Gastroesophageal sphincter (tissue), 4 donors: ENCODE measurements at regions not wholly inside any gene's neighbourhood (a gene's known extent, or its start where the extent isn't known, plus 50 kb on each side); places are given as distances from the start of the nearest gene placed in this dataset.
"Not testable (repeated sequence)": the region's sequence is repeated elsewhere in the genome, so short reads cannot be mapped to it uniquely, and the experiment has no call there.

Experiments used
- ATAC-seq: fragments of 150-250 bp; one replicate; pipeline ENCODE4 v1.9.1; 2016; ENCODE audit warnings: mild to moderate bottlenecking, moderate library complexity
- H3K27ac ChIP-seq, 4 donors: fragments of 200-600 bp; sonication (generic) in 3 of 4; 1 replicate in 3 of 4; 2 replicates in 1 of 4; pipeline ENCODE4 v1.5.1; 2016 to 2019
- H3K27me3 ChIP-seq: fragments of 200-600 bp; sonication (generic); one replicate; pipeline ENCODE4 v1.5.1; 2019
- H3K36me3 ChIP-seq, 2 donors: fragments of 200-600 bp; sonication (generic); one replicate each; pipeline ENCODE4 v1.5.1; 2019; ENCODE audit warnings: control low read depth in 1 of 2
- H3K4me1 ChIP-seq, 3 donors: fragments of 200-600 bp; sonication (generic); 1 replicate in 2 of 3; 2 replicates in 1 of 3; pipeline ENCODE4 v1.5.1; 2016 to 2019; ENCODE audit warnings: control low read depth in 2 of 3
- H3K4me3 ChIP-seq, 2 donors: fragments of 200-600 bp; sonication (generic); one replicate each; pipeline ENCODE4 v1.5.1; 2019; ENCODE audit warnings: mild to moderate bottlenecking in 1 of 2, moderate library complexity in 1 of 2
- H3K9me3 ChIP-seq, 3 donors: fragments of 200-600 bp; sonication (generic); one replicate each; pipeline ENCODE4 v1.5.1; 2017 to 2019; ENCODE audit warnings: control low read depth in 2 of 3
- WGBS, 2 donors: methylation state at CpG; one replicate each; pipeline ENCODE4 v1.1.5; 2018; ENCODE audit warnings: low coverage in 1 of 2; 5-methylcytosine and 5-hydroxymethylcytosine counted together

GRCh38 chr1:146774271-146774670 lies 163.9 kb upstream of the NBPF12 start:
- not testable (repeated sequence) for H3K27me3 ChIP-seq
- WGBS, 2 donors: 57% methylated on average over 6 of the region's 7 CpGs; no CpG with 5 or more reads in 1 of the 2 donors

GRCh38 chr1:146771409-146771808 lies 166.7 kb upstream of the NBPF12 start:
- WGBS, 2 donors: 73 to 100% methylated on average over 2 to 6 of the region's 16 CpGs

More at GRCh38 chr1:146774271-146774670, 163.9 kb upstream of the NBPF12 start:
- not testable (repeated sequence) for H3K36me3 ChIP-seq, H3K4me3 ChIP-seq, H3K27ac ChIP-seq, ATAC-seq, H3K4me1 ChIP-seq, H3K9me3 ChIP-seq

GRCh38 chr1:146770998-146771397 lies 167.1 kb upstream of the NBPF12 start:
- not testable (repeated sequence) for H3K36me3 ChIP-seq, H3K4me3 ChIP-seq, ATAC-seq, H3K27me3 ChIP-seq, H3K4me1 ChIP-seq, H3K27ac ChIP-seq, H3K9me3 ChIP-seq
- WGBS, 2 donors: no CpG with 5 or more reads among the region's 3 CpGs

More at GRCh38 chr1:146771409-146771808, 166.7 kb upstream of the NBPF12 start:
- ATAC-seq, H3K4me1 ChIP-seq, H3K27me3 ChIP-seq, H3K36me3 ChIP-seq, H3K4me3 ChIP-seq, H3K27ac ChIP-seq, H3K9me3 ChIP-seq: not testable (repeated sequence)

- not testable (repeated sequence) for H3K9me3 ChIP-seq, H3K27ac ChIP-seq, ATAC-seq, H3K4me1 ChIP-seq, H3K36me3 ChIP-seq, H3K27me3 ChIP-seq, H3K4me3 ChIP-seq
- WGBS, 2 donors: no CpG with 5 or more reads among the region's 5 CpGs
Observed at GRCh38 chr1:146763234-146763633, 174.9 kb upstream of the NBPF12 start.

- no CpG with 5 or more reads among the region's 4 CpGs for WGBS, 2 donors
- ATAC-seq, H3K4me1 ChIP-seq, H3K4me3 ChIP-seq, H3K27me3 ChIP-seq, H3K27ac ChIP-seq, H3K9me3 ChIP-seq, H3K36me3 ChIP-seq: not testable (repeated sequence)
Observed at GRCh38 chr1:146756858-146757257, 181.3 kb upstream of the NBPF12 start.

GRCh38 chr1:146748686-146749085 lies 189.4 kb upstream of the NBPF12 start:
- not testable (repeated sequence) for H3K4me1 ChIP-seq, H3K36me3 ChIP-seq, H3K27ac ChIP-seq, H3K27me3 ChIP-seq, H3K9me3 ChIP-seq, H3K4me3 ChIP-seq, ATAC-seq
- WGBS, 2 donors: no CpG with 5 or more reads among the region's 3 CpGs

- not testable (repeated sequence) for H3K4me1 ChIP-seq, H3K4me3 ChIP-seq, H3K27ac ChIP-seq, H3K9me3 ChIP-seq, H3K27me3 ChIP-seq, H3K36me3 ChIP-seq, ATAC-seq
- WGBS, 2 donors: 50 to 58% methylated on average over 4 of the region's 11 CpGs
Observed at GRCh38 chr1:146731981-146732680, 206.0 kb upstream of the NBPF12 start.

- not testable (repeated sequence) for H3K4me3 ChIP-seq, H3K27me3 ChIP-seq, H3K27ac ChIP-seq, ATAC-seq, H3K4me1 ChIP-seq, H3K36me3 ChIP-seq, H3K9me3 ChIP-seq
- WGBS, 2 donors: no CpG with 5 or more reads among the region's 9 CpGs
Observed at GRCh38 chr1:146729642-146730344, 208.3 kb upstream of the NBPF12 start.

- not testable (repeated sequence) for H3K27me3 ChIP-seq, H3K9me3 ChIP-seq, H3K4me1 ChIP-seq, ATAC-seq, H3K4me3 ChIP-seq, H3K27ac ChIP-seq, H3K36me3 ChIP-seq
- WGBS, 2 donors: no CpG with 5 or more reads among the region's 1 CpG
Observed at GRCh38 chr1:146715054-146715453, 223.1 kb upstream of the NBPF12 start.

GRCh38 chr1:146710838-146711521 lies 227.1 kb upstream of the NBPF12 start:
- WGBS, 2 donors: 22% methylated on average over 1 of the region's 5 CpGs; no CpG with 5 or more reads in 1 of the 2 donors
- not testable (repeated sequence) for ATAC-seq, H3K36me3 ChIP-seq, H3K4me1 ChIP-seq, H3K27ac ChIP-seq, H3K4me3 ChIP-seq, H3K27me3 ChIP-seq, H3K9me3 ChIP-seq

GRCh38 chr1:146709302-146709701 lies 228.8 kb upstream of the NBPF12 start:
- H3K9me3 ChIP-seq, H3K27me3 ChIP-seq, H3K27ac ChIP-seq, ATAC-seq, H3K36me3 ChIP-seq, H3K4me3 ChIP-seq, H3K4me1 ChIP-seq: not testable (repeated sequence)
- 92 to 100% methylated on average over 1 of the region's 1 CpG for WGBS, 2 donors

GRCh38 chr1:146704162-146704724 lies 233.9 kb upstream of the NBPF12 start:
- 86% methylated on average over 2 of the region's 2 CpGs; no CpG with 5 or more reads in 1 of the 2 donors for WGBS, 2 donors
- not testable (repeated sequence) for ATAC-seq

GRCh38 chr1:146701320-146701719 lies 236.8 kb upstream of the NBPF12 start:
- not testable (repeated sequence) for H3K27me3 ChIP-seq, H3K4me1 ChIP-seq, H3K4me3 ChIP-seq, H3K36me3 ChIP-seq, H3K9me3 ChIP-seq, ATAC-seq, H3K27ac ChIP-seq
- no CpG with 5 or more reads among the region's 1 CpG for WGBS, 2 donors

More at GRCh38 chr1:146704162-146704724, 233.9 kb upstream of the NBPF12 start:
- H3K27ac ChIP-seq, H3K36me3 ChIP-seq, H3K9me3 ChIP-seq, H3K27me3 ChIP-seq, H3K4me1 ChIP-seq, H3K4me3 ChIP-seq: not testable (repeated sequence)
